GM12878 (cell line): ENCODE measurements at regions not wholly inside any gene's neighbourhood (a gene's known extent, or its start where the extent isn't known, plus 50 kb on each side); places are given as distances from the start of the nearest gene placed in this dataset.

Experiments used
- ATAC-seq: fragments of 200-7000 bp; cut with Tn5 transposase; 3 replicates; pipeline ENCODE4 v1.9.1; 2020; ENCODE audit warnings: mild to moderate bottlenecking, moderate library complexity
- BruUV-seq: library from RNA; stranded (reverse); fragments of 400-500 nt; replicated peaks from 2 replicates; lab custom pipeline; 2021; lab: Mats Ljungman, UMichigan
- CTCF ChIA-PET: fragments of 300-600 bp; sonication (Branson Sonifier 250); formaldehyde crosslinking; extraction: SDS; loops from one replicate; lab custom pipeline; 2021; ENCODE audit warnings: inconsistent platforms; lab: Yijun Ruan, JAX
- POLR2A ChIA-PET: fragments of 350-600 bp; formaldehyde crosslinking; extraction: SDS; loops from one replicate; lab custom pipeline; 2021; ENCODE audit warnings: inconsistent platforms; lab: Charles Lee
- RAD21 ChIA-PET: fragments of 300-600 bp; sonication (Branson Sonifier 250); formaldehyde crosslinking; loops from one replicate; lab custom pipeline; 2023; ENCODE audit warnings: antibody characterized with exemption; ENCODE audit not compliant: unreplicated experiment; lab: Charles Lee
- SMC1A ChIA-PET: fragments of 300-600 bp; sonication (Branson Sonifier 250); formaldehyde crosslinking; loops from one replicate; lab custom pipeline; 2023; ENCODE audit not compliant: unreplicated experiment, uncharacterized antibody; lab: Charles Lee
- DNase-seq: peaks from one replicate; pipeline ENCODE4 v3.0.0-alpha.2; 2011; ENCODE audit warnings: low read depth, low spot score
- FAIRE-seq: peaks from 3 replicates; lab custom pipeline; 2011; peaks lifted over from hg19 to GRCh38; lab: Jason Lieb, UNC
- H2AFZ ChIP-seq: 2 replicates; pipeline ENCODE4 v1.6.0; 2011; ENCODE audit warnings: low read depth, low read length, control low read depth; ENCODE audit not compliant: control insufficient read depth
- H3K27ac ChIP-seq: 2 replicates; pipeline ENCODE4 v1.5.1; 2011; ENCODE audit warnings: control low read depth; ENCODE audit not compliant: control insufficient read depth, insufficient read depth
- H3K27me3 ChIP-seq, 2 experiments: replicated peaks in 1 of 2; 2 replicates each; pipeline versions ENCODE4 v1.6.0 to v1.6.1; 2011; ENCODE audit warnings: low read length in 1 of 2; ENCODE audit not compliant: control insufficient read depth in 2 of 2, insufficient read depth in 2 of 2
- H3K36me3 ChIP-seq, 2 experiments: 2 replicates each; pipeline ENCODE4 v1.5.1; 2011; ENCODE audit warnings: low read length in 1 of 2; ENCODE audit not compliant: control insufficient read depth in 2 of 2, insufficient read depth in 2 of 2
- H3K4me1 ChIP-seq: 2 replicates; pipeline ENCODE4 v1.6.1; 2011; ENCODE audit warnings: mild to moderate bottlenecking, low read length, moderate library complexity, mixed read lengths; ENCODE audit not compliant: control insufficient read depth, insufficient read depth
- H3K4me2 ChIP-seq: 2 replicates; pipeline ENCODE4 v1.6.0; 2011; ENCODE audit warnings: control low read depth; ENCODE audit not compliant: control insufficient read depth, insufficient read depth
- H3K4me3 ChIP-seq: fragments of 200-600 bp; sonication (generic); 2 replicates; pipeline ENCODE4 v1.5.1; 2016
- H3K79me2 ChIP-seq: 2 replicates; pipeline ENCODE4 v1.6.0; 2011; ENCODE audit warnings: low read length; ENCODE audit not compliant: control insufficient read depth, insufficient read depth
- H3K9ac ChIP-seq: 2 replicates; pipeline ENCODE4 v1.8.0; 2011; ENCODE audit warnings: low read length, control low read depth, mixed read lengths; ENCODE audit not compliant: control insufficient read depth, insufficient read depth
- H3K9me3 ChIP-seq: replicated peaks from 3 replicates; pipeline ENCODE4 v1.5.1; 2011; ENCODE audit warnings: mild to moderate bottlenecking, low read length; ENCODE audit not compliant: control insufficient read depth, insufficient read depth
- H4K20me1 ChIP-seq: 2 replicates; pipeline ENCODE4 v1.6.0; 2011; ENCODE audit not compliant: control insufficient read depth, insufficient read depth
- CEBPB ChIP-seq, 2 experiments: fragments of 150-350 bp in 1 of 2; IDR thresholded peaks; 2 replicates each; pipeline ENCODE4 v1.6.1; 2012 to 2014; ENCODE audit warnings: low read depth in 2 of 2, low read length in 2 of 2, borderline replicate concordance in 1 of 2, inconsistent platforms in 1 of 2
- CHD2 ChIP-seq: IDR thresholded peaks from 2 replicates; pipeline ENCODE4 v1.6.1; 2011; ENCODE audit warnings: low read depth, low read length, improper control_type of control experiment, borderline replicate concordance
- SUPT20H ChIP-seq: IDR thresholded peaks from 2 replicates; pipeline ENCODE4 v1.6.1; 2011; ENCODE audit warnings: low read depth, mild to moderate bottlenecking, low read length, moderate library complexity, borderline replicate concordance; ENCODE audit not compliant: control insufficient read depth
- WRNIP1 ChIP-seq: IDR thresholded peaks from 2 replicates; pipeline ENCODE4 v1.6.1; 2011; ENCODE audit warnings: low read depth, low read length, improper control_type of control experiment, borderline replicate concordance
- WGBS: methylation state at CpG from one replicate; pipeline ENCODE4 v1.1.6; 2016; ENCODE audit warnings: low lambda C conversion rate; ENCODE audit not compliant: insufficient replicate concordance, insufficient coverage; ENCODE audit errors: missing lambda C conversion rate; 5-methylcytosine and 5-hydroxymethylcytosine counted together
- in situ Hi-C: fragments of 300-500 bp; cut with MboI; formaldehyde crosslinking; loops from 9 replicates; pipeline ENCODE4 v1.14.3; 2018; ENCODE audit warnings: mixed read lengths
- intact Hi-C: fragments of 100-400 bp; cut with micrococcal nuclease; formaldehyde crosslinking; loops from one replicate; pipeline ENCODE4 v1.14.2; 2022; ENCODE audit not compliant: unreplicated experiment

GRCh38 chr1:232130815-232131480, 499.0 kb downstream of the SIPA1L2 start:
- CTCF ChIA-PET = no interaction called here

GRCh38 chr1:232127190-232127589, 500.6 kb downstream of the DISC1 start:
- Histone ChIP-seq H3K79me2 (no peaks in the 10 kb centered on the region), H4K20me1 (no peaks in the 10 kb centered on the region), H3K9ac (no peak overlapping the region), H3K4me3 (no peak overlapping the region), H3K4me1 (no peaks in the 10 kb centered on the region), H2AFZ (no peak overlapping the region), H3K4me2 (no peak overlapping the region), H3K27me3 (no peaks in the 10 kb centered on the region; a peak in 1 of 4 replicates), H3K9me3 (no peaks in the 10 kb centered on the region), H3K36me3 (no peaks in the 10 kb centered on the region), H3K27ac (no peak overlapping the region)
- 0% methylated on average over 2 of the region's 2 CpGs for WGBS
- FAIRE-seq = no peak
- DNase-seq = no peak
- ChIA-PET CTCF (no interaction called here), RAD21 (no interaction called here), SMC1A (no interaction called here), POLR2A (no interaction called here)
- BruUV-seq = no TSS peak
- in situ Hi-C loops = no loop called here
- no peak for ATAC-seq
- no peak for TF ChIP-seq WRNIP1
- TF ChIP-seq CEBPB (IDR thresholded peaks at IDR 0.05; ENCODE audit: borderline replicate concordance in 1 of 2, low read depth in 2 of 2, low read length in 2 of 2) = no peak
- intact Hi-C loops = no loop called here

More at GRCh38 chr1:232130815-232131480, 499.0 kb downstream of the SIPA1L2 start:
- H3K36me3 ChIP-seq = no peaks in the 10 kb centered on the region
- intact Hi-C loops (no loop called here), in situ Hi-C loops (no loop called here)
- H3K27me3 ChIP-seq = no peaks in the 10 kb centered on the region; a peak in 1 of 4 replicates
- no TSS peak for BruUV-seq
- H3K4me1 ChIP-seq = no peaks in the 10 kb centered on the region
- ChIA-PET RAD21 (no interaction called here), POLR2A (no interaction called here), SMC1A (no interaction called here)
- H3K4me2 ChIP-seq = no peak overlapping the region
- DNase-seq = no peak
- WGBS = 7% methylated on average over 4 of the region's 4 CpGs
- ATAC-seq = no peak
- no peak overlapping the region for H3K4me3 ChIP-seq
- no peak overlapping the region for H2AFZ ChIP-seq
- H3K27ac ChIP-seq = no peak overlapping the region
- H3K9ac ChIP-seq = no peak overlapping the region
- H3K79me2 ChIP-seq = no peaks in the 10 kb centered on the region
- TF ChIP-seq CHD2 (no peak), SUPT20H (no peak), WRNIP1 (no peak)
- FAIRE-seq = no peak
- H4K20me1 ChIP-seq = no peaks in the 10 kb centered on the region
- H3K9me3 ChIP-seq = no peaks in the 10 kb centered on the region
